T47D (cell line): ENCODE measurements at regions not wholly inside any gene's neighbourhood (a gene's known extent, or its start where the extent isn't known, plus 50 kb on each side); places are given as distances from the start of the nearest gene placed in this dataset.

Experiments
- DNase-seq, 2 experiments: peaks; one replicate each; pipeline versions ENCODE4 v3.0.0 to v3.0.0-alpha.2; 2011 to 2012; ENCODE audit warnings: low read depth in 1 of 2, low spot score in 1 of 2
- JUND ChIP-seq: IDR thresholded peaks from 2 replicates; pipeline ENCODE4 v1.6.1; 2012; ENCODE audit warnings: low read depth
- in situ Hi-C: cut with HindIII; loops from 2 replicates; pipeline ENCODE4 v1.10.0; 2016; ENCODE audit warnings: low sequenced_read_pairs, low pct_unique_long_range_greater_than_20kb

GRCh38 chr2:37846207-37846606, 78.9 kb upstream of the RMDN2 start:
- no peak for DNase-seq
- in situ Hi-C loops, result no loop called here
- TF ChIP-seq JUND, result no peak

DNA sequence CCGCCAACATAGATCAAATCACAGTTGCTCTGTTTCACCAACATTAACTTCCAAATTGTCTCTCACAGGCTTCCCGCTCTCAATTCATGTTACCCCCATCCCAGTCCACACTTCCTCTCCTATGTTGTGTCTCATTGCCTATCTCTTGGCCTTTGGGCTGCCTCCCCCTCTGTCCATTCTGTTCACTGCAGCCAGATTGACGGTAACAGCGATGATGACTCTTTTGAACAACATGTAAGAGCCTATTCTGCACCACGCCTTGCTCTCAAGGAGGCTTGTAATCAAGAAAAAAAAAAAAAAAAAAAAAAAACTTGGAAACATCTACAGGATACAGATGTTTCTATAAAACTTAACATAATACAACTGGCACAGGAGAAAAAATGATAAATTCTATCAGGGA, 77.3 kb upstream of the RMDN2 start:
- no peak for TF ChIP-seq JUND
- DNase-seq, result no peak
- in situ Hi-C loops, result no loop called here

DNA sequence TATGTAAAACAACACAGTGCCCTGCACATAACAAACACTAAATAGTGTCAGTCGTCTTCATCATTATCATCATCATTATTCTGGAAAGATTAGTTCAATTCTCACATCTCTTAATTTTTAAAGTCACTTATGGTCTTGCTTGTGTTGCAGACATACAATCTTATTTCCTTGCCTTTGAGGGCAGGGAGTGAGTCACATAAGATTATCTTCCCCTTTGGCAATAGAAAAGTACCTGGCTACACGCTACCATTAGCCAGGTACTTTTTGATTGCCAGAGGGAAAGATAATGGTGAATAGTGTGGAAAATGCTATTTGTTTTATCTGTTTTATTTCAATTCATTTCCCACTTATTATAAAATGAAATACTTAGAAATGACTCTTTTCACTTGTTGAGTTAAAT, 76.6 kb upstream of the RMDN2 start:
- DNase-seq, result no peak
- in situ Hi-C loops, result no loop called here
- no peak for TF ChIP-seq JUND

DNA sequence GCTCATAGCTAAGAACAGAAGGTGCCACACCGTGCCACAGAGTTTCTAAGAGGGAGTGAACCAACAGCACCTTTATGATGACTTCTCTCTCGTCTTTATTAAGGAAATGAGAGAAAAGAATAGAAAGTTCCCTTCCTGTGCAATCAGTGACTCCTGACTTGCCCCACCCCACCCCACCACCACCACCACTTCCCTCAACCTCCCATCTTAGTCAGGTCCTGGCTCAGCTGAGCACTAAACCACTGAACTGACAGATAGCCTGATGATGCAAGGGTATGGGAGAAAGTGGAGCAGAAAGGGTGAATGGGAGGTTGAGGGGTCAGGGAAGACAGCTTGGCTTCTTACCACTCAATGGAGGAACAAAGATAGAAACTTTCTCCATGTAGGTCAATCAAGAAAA, 75.2 kb upstream of the RMDN2 start:
- no peak for TF ChIP-seq JUND
- DNase-seq, result no peak
- in situ Hi-C loops, result no loop called here

GRCh38 chr2:37851428-37851827, 73.7 kb upstream of the RMDN2 start:
- TF ChIP-seq JUND, result no peak
- in situ Hi-C loops, result no loop called here
- no peak for DNase-seq

GRCh38 chr2:37851828-37852584, 73.1 kb upstream of the RMDN2 start:
- no peak for DNase-seq
- in situ Hi-C loops, result no loop called here
- TF ChIP-seq JUND, result no peak

DNA sequence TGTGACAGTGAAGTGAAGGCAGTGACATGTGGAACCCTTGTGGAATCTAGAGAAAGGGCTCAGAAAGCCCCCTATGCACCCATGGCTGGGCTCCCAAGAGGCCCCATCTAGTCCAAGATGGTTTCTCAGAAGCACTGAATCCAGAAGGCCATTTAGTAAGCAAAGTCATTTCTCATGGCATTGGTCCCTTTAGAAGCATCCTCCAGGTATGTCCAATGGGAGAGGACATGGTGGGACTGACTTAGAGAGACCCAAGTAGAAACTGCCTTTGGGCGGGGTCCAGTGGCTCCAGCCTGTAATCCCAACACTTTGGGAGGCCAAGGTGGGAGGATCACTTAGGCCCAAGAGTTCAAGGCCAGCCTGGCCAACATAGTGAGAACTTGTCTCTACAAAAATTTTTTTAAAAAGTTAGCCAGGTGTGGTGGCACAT, 72.5 kb upstream of the RMDN2 start:
- in situ Hi-C loops, result no loop called here
- no peak for TF ChIP-seq JUND
- no peak for DNase-seq

GRCh38 chr2:37854676-37855282, 70.3 kb upstream of the RMDN2 start:
- DNase-seq, result no peak
- in situ Hi-C loops, result no loop called here
- TF ChIP-seq JUND, result no peak

DNA sequence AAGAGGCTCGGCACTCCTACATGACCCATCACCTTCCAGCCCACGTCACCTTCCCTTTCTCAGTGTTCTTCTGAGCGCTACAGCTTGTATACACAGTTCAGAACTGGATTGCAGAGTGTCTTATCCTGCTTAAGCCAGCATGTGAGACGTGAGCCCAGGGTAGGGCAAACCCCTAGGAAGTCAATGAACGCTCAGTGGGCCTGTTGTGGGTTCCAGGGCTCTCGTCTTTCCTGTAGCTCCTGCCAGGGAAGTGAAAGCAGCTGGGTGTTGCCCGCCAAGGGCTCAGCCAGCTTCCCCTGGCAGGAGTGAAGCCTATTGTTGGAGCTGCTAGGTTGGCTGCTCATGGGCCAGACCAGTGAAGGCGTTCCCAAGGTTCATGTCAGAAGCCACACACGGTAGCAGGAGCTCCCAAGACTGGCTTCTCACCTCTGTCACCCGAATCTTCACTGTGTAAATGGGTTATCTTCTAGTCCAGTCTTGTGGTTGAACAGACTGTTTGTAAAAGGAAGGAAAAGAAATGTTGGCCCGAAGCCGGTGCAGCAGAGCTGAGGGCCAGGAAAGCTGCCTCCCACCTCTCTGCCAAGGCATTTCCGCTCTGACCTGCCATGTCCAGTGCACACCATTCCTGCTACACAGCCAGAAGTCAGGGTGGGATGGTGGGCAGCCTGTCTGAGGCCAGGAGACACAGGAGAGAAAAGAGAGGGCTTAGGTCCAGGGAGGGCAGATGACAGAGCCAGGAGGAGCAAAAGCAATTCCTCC, 69.6 kb upstream of the RMDN2 start:
- DNase-seq, result no peak
- TF ChIP-seq JUND, result no peak
- in situ Hi-C loops, result no loop called here

DNA sequence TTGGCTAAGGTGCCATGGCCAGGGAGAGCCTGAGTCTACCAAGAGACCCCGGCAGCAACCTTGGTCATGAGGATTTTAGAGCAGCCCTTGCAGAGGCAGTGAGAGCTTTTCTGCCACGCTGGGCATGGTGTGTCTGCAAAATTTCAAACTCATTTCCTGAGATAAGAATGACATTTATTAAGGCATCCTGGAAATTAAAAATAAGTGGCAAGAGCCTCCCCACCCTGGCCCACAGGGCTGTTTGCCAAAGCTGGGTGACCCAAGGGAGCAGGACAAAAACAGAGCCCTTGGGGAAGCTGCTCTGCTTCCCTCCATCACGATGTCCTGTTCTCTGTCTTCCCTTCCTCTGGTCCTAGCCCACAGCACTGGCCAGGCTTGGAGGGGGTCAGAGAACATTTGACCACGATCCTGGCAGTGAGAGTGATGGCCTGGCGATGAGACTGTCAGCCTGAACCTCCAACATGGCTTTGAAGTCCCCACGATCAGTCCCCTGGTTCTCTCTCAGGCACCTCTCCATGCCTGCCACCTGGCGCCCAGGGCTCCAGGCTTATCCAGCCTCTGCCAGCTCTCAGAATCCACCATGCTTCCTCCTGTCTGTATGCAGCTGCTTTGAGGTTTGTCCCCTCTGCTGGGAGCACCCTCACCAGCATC, 68.9 kb upstream of the RMDN2 start:
- in situ Hi-C loops, result no loop called here
- TF ChIP-seq JUND, result no peak
- no peak for DNase-seq

DNA sequence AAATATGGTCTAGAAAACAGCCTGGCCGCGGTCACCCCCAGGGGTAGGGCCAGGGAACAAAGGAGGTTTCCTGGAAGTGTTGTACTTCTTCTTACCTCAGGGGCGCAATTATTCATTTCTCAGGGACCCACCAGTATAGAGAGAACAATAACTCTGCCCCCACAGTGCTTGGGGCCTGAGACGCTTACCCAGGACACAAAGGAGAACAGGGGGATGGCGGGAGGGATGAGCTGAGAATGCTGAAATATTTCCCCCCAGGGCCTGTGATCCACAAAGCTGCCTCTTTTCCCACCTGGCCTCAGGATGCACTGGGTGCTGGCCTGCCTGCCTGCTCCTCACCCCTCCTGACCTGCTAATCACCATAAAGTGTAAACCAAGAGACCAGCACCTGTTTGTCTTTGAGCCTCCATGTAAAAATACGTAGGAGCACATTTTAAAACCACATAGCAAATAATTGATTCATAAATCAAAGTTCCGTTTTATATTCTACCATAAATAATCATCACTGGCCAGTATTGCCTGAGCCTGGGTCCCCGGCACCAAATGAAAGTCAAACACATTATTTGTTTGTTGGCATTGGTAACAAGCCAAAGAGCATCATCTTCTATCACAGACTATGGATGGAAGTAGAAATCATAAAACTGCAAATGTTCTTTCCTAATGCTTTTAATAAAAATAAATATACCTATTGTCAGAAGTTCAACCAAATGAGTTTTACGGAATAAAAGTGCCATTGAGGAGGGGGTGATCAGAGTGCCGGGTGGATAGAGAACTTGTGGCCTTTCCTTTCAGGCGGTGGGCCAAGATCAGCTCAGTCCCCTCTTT, 67.3 kb upstream of the RMDN2 start:
- TF ChIP-seq JUND, result no peak
- DNase-seq, result no peak
- in situ Hi-C loops, result no loop called here

- no peak for DNase-seq
- in situ Hi-C loops, result no loop called here
- no peak for TF ChIP-seq JUND
These were observed 66.7 kb upstream of the RMDN2 start for GRCh38 chr2:37858400-37858711.
